OCI-LY1 (cell line): ENCODE measurements at regions not wholly inside any gene's neighbourhood (a gene's known extent, or its start where the extent isn't known, plus 50 kb on each side); places are given as distances from the start of the nearest gene placed in this dataset.

Experiments
- EZH2 ChIP-seq: fragments of 200-600 bp; sonication (generic), shearing (Covaris generic); IDR thresholded peaks from 2 replicates; pipeline ENCODE4 v1.8.0; 2017; ENCODE audit warnings: borderline replicate concordance, mixed run types, mild to moderate bottlenecking, antibody characterized with exemption, low read length, moderate library complexity, mixed read lengths
- TF ChIP-seq, protein P1 (sequence below): fragments of 200-600 bp; sonication (generic), shearing (Covaris generic); IDR thresholded peaks from 2 replicates; pipeline ENCODE4 v1.5.1; 2017; ENCODE audit warnings: mild to moderate bottlenecking, antibody characterized with exemption, low read length, moderate library complexity, mixed read lengths

DNA sequence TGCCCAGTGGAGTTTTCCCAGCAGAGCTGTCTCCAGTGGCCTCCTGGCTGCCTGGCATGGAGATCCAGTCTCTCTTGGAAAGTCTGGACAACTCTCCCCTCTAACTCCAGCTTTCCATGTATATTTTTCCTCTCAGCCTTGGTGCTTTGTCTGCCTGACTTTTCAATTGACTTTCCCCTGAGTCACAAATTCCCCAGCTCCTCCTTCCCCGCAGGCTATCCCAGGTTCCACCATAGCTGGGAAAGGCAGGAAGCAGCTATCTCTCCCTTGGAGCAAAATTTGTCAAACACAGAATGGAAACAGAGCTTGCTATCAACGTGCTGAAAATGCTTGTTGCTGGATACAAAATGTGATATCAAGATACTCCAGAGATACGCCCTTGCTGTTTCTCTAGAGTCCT is 384.8 kb downstream of the TMEM135 start:
- TF ChIP-seq EZH2, result no peak
- TF ChIP-seq, protein P1, sequence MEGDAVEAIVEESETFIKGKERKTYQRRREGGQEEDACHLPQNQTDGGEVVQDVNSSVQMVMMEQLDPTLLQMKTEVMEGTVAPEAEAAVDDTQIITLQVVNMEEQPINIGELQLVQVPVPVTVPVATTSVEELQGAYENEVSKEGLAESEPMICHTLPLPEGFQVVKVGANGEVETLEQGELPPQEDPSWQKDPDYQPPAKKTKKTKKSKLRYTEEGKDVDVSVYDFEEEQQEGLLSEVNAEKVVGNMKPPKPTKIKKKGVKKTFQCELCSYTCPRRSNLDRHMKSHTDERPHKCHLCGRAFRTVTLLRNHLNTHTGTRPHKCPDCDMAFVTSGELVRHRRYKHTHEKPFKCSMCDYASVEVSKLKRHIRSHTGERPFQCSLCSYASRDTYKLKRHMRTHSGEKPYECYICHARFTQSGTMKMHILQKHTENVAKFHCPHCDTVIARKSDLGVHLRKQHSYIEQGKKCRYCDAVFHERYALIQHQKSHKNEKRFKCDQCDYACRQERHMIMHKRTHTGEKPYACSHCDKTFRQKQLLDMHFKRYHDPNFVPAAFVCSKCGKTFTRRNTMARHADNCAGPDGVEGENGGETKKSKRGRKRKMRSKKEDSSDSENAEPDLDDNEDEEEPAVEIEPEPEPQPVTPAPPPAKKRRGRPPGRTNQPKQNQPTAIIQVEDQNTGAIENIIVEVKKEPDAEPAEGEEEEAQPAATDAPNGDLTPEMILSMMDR, result no peak
